HCT116 (cell line): ENCODE measurements at regions not wholly inside any gene's neighbourhood (a gene's known extent, or its start where the extent isn't known, plus 50 kb on each side); places are given as distances from the start of the nearest gene placed in this dataset.

Source experiments
- ATAC-seq: fragments of 200-7000 bp; cut with Tn5 transposase; 2 replicates; pipeline ENCODE4 v1.9.1; 2020; ENCODE audit warnings: mild to moderate bottlenecking, moderate library complexity
- BruUV-seq: library from RNA; stranded (reverse); fragments of 400-500 nt; replicated peaks from 2 replicates; lab custom pipeline; 2021; lab: Mats Ljungman, UMichigan
- CTCF ChIA-PET: fragments of 300-600 bp; sonication (Branson Sonifier 250); formaldehyde crosslinking; loops from one replicate; lab custom pipeline; 2021; ENCODE audit warnings: antibody characterized with exemption; lab: Charles Lee
- POLR2A ChIA-PET: fragments of 300-600, 350-600 bp; sonication (Branson Sonifier 250); formaldehyde crosslinking; loops from one replicate; lab custom pipeline; 2021; ENCODE audit warnings: antibody characterized with exemption; lab: Charles Lee
- RAD21 ChIA-PET, 2 experiments: fragments of 300-600 bp; sonication (Branson Sonifier 250); formaldehyde crosslinking; loops; one replicate each; lab custom pipeline; 2023; ENCODE audit warnings: low total read pairs in 2 of 2; ENCODE audit not compliant: uncharacterized antibody in 2 of 2, unreplicated experiment in 2 of 2, low non-redundant PET in 1 of 2; lab: Charles Lee
- DNase-seq: peaks from one replicate; pipeline ENCODE4 v3.0.0-alpha.2; 2010; ENCODE audit warnings: low read depth, low spot score
- H2AFZ ChIP-seq: fragments of 200-600 bp; shearing (Covaris generic), sonication (generic); 2 replicates; pipeline ENCODE4 v1.6.1; 2017; ENCODE audit warnings: low read depth, mixed run types, mixed read lengths, antibody characterized with exemption, low read length; ENCODE audit not compliant: poor library complexity, severe bottlenecking
- H3K27ac ChIP-seq: 2 replicates; pipeline ENCODE4 v1.5.1; 2012; ENCODE audit warnings: low read depth, low read length
- H3K27me3 ChIP-seq: fragments of 200-600 bp; sonication (generic); 2 replicates; pipeline ENCODE4 v1.6.1; 2016; ENCODE audit warnings: mixed run types, low read length, mixed read lengths; ENCODE audit not compliant: insufficient read depth
- H3K36me3 ChIP-seq, 2 experiments: fragments of 200-500 bp in 1 of 2; fragments of 200-600 bp in 1 of 2; sonication (Bioruptor generic) in 1 of 2; sonication (generic) in 1 of 2; 2 replicates each; pipeline versions ENCODE4 v1.5.1 to v1.6.1; 2014 to 2016; ENCODE audit warnings: low read length in 2 of 2, inconsistent platforms in 1 of 2, mixed read lengths in 1 of 2, mixed run types in 1 of 2; ENCODE audit not compliant: insufficient read depth in 2 of 2, control insufficient read depth in 1 of 2
- H3K4me1 ChIP-seq, 2 experiments: fragments of 200-600 bp in 1 of 2; sonication (generic) in 1 of 2; 2 replicates each; pipeline versions ENCODE4 v1.5.1 to v1.6.1; 2012 to 2017; ENCODE audit warnings: low read length in 2 of 2, inconsistent platforms in 1 of 2, mild to moderate bottlenecking in 1 of 2, mixed read lengths in 1 of 2, mixed run types in 1 of 2, moderate library complexity in 1 of 2; ENCODE audit not compliant: insufficient read depth in 2 of 2, control insufficient read depth in 1 of 2
- H3K4me2 ChIP-seq: fragments of 200-600 bp; sonication (generic); 2 replicates; pipeline ENCODE4 v1.6.1; 2017; ENCODE audit warnings: mixed run types, low read length, mixed read lengths
- H3K4me3 ChIP-seq, 2 experiments: fragments of 200-600 bp in 1 of 2; sonication (generic) in 1 of 2; replicated peaks in 1 of 2; 2 replicates each; pipeline ENCODE4 v1.5.1; 2011 to 2016; ENCODE audit warnings: low read length in 2 of 2, control low read depth in 1 of 2, low read depth in 1 of 2, mild to moderate bottlenecking in 1 of 2, mixed read lengths in 1 of 2, mixed run types in 1 of 2
- H3K79me2 ChIP-seq: fragments of 200-600 bp; sonication (generic); 2 replicates; pipeline ENCODE4 v1.6.1; 2017; ENCODE audit warnings: mild to moderate bottlenecking, mixed run types, low read length, moderate library complexity, mixed read lengths; ENCODE audit not compliant: insufficient read depth
- H3K9ac ChIP-seq: fragments of 200-600 bp; sonication (generic); 2 replicates; pipeline ENCODE4 v1.6.1; 2016; ENCODE audit warnings: low read length, mixed read lengths
- H3K9me2 ChIP-seq: fragments of 200-600 bp; sonication (generic), shearing (Covaris generic); 2 replicates; pipeline ENCODE4 v1.6.1; 2017; ENCODE audit warnings: mixed run types, mild to moderate bottlenecking, moderate library complexity; ENCODE audit not compliant: insufficient read depth
- H3K9me3 ChIP-seq, 2 experiments: fragments of 200-500 bp in 1 of 2; fragments of 200-600 bp in 1 of 2; sonication (Bioruptor generic) in 1 of 2; sonication (generic) in 1 of 2; 2 replicates each; pipeline ENCODE4 v1.6.1; 2014 to 2017; ENCODE audit warnings: low read length in 2 of 2, mixed read lengths in 2 of 2, inconsistent platforms in 1 of 2, low read depth in 1 of 2, mild to moderate bottlenecking in 1 of 2, mixed run types in 1 of 2, moderate library complexity in 1 of 2; ENCODE audit not compliant: control insufficient read depth in 1 of 2, insufficient read depth in 1 of 2
- H4K20me1 ChIP-seq: fragments of 200-600 bp; sonication (generic), shearing (Covaris generic); 2 replicates; pipeline ENCODE4 v1.6.1; 2017; ENCODE audit warnings: mixed run types, mild to moderate bottlenecking, moderate library complexity; ENCODE audit not compliant: insufficient read depth
- ATF3 ChIP-seq: IDR thresholded peaks from 2 replicates; pipeline ENCODE4 v1.6.1; 2012
- CBX3 ChIP-seq: IDR thresholded peaks from 2 replicates; pipeline ENCODE4 v1.6.1; 2012; ENCODE audit warnings: low read depth
- CEBPB ChIP-seq: IDR thresholded peaks from 2 replicates; pipeline ENCODE4 v1.6.1; 2012; ENCODE audit warnings: low read depth
- CTCF ChIP-seq, 3 experiments: fragments of 200-600 bp in 1 of 3; sonication (generic) in 1 of 3; IDR thresholded peaks in 2 of 3; conservative IDR thresholded peaks in 1 of 3; 2 replicates each; pipeline ENCODE4 v1.5.1; 2012 to 2017; ENCODE audit warnings: low read depth in 2 of 3, low read length in 2 of 3, antibody characterized with exemption in 1 of 3, borderline replicate concordance in 1 of 3, control low read depth in 1 of 3, mild to moderate bottlenecking in 1 of 3, mixed read lengths in 1 of 3, mixed run types in 1 of 3, moderate library complexity in 1 of 3; ENCODE audit not compliant: insufficient read depth in 1 of 3
- EGR1 ChIP-seq: IDR thresholded peaks from 2 replicates; pipeline ENCODE4 v1.6.1; 2012; ENCODE audit warnings: low read depth
- ELF1 ChIP-seq: IDR thresholded peaks from 2 replicates; pipeline ENCODE4 v1.6.1; 2012; ENCODE audit warnings: low read depth, borderline replicate concordance
- EZH2 ChIP-seq: fragments of 200-600 bp; sonication (generic); IDR thresholded peaks from 2 replicates; pipeline ENCODE4 v1.6.1; 2017; ENCODE audit warnings: antibody characterized with exemption, mixed run types
- FOSL1 ChIP-seq: IDR thresholded peaks from 2 replicates; pipeline ENCODE4 v1.6.1; 2012; ENCODE audit warnings: low read depth
- JUND ChIP-seq: IDR thresholded peaks from 2 replicates; pipeline ENCODE4 v1.6.1; 2012
- MAX ChIP-seq: IDR thresholded peaks from 2 replicates; pipeline ENCODE4 v1.6.1; 2012
- POLR2A ChIP-seq: IDR thresholded peaks from 2 replicates; pipeline ENCODE4 v1.7.0; 2011; ENCODE audit warnings: borderline replicate concordance; ENCODE audit not compliant: insufficient read depth, insufficient read length; ENCODE audit errors: extremely low read depth
- POLR2AphosphoS5 ChIP-seq: IDR thresholded peaks from 2 replicates; pipeline ENCODE4 v1.6.1; 2011; ENCODE audit warnings: mild to moderate bottlenecking, low read depth, low read length, moderate library complexity
- RAD21 ChIP-seq: IDR thresholded peaks from 2 replicates; pipeline ENCODE4 v1.6.1; 2012; ENCODE audit warnings: low read depth, mild to moderate bottlenecking
- REST ChIP-seq: IDR thresholded peaks from 2 replicates; pipeline ENCODE4 v1.6.1; 2012; ENCODE audit warnings: low read depth
- SIN3A ChIP-seq: IDR thresholded peaks from 2 replicates; pipeline ENCODE4 v1.6.1; 2012; ENCODE audit warnings: low read depth
- SP1 ChIP-seq: IDR thresholded peaks from 2 replicates; pipeline ENCODE4 v1.6.1; 2012; ENCODE audit warnings: low read depth
- SRF ChIP-seq: IDR thresholded peaks from 2 replicates; pipeline ENCODE4 v1.6.1; 2012; ENCODE audit warnings: low read depth
- TCF7L2 ChIP-seq: IDR thresholded peaks from 2 replicates; pipeline ENCODE4 v1.7.0; 2011; ENCODE audit warnings: borderline replicate concordance, inconsistent platforms; ENCODE audit not compliant: insufficient read depth, insufficient read length; ENCODE audit errors: extremely low read depth
- YY1 ChIP-seq: IDR thresholded peaks from 2 replicates; pipeline ENCODE4 v1.6.1; 2011; ENCODE audit warnings: low read length, low read depth, moderate library complexity, mild to moderate bottlenecking; ENCODE audit not compliant: insufficient replicate concordance; ENCODE audit errors: extremely low read depth
- ZFX ChIP-seq: fragments of 450-650 bp; IDR thresholded peaks from 2 replicates; pipeline ENCODE4 v1.6.1; 2017
- ZNF274 ChIP-seq: fragments of 200-500 bp; sonication (Bioruptor generic); IDR thresholded peaks from 2 replicates; pipeline ENCODE4 v1.6.1; 2014; ENCODE audit warnings: mild to moderate bottlenecking, low read depth, low read length, inconsistent platforms
- intact Hi-C: fragments of 100-400 bp; cut with micrococcal nuclease; formaldehyde crosslinking; loops from 2 replicates; pipeline ENCODE4 v1.10.0; 2022

GRCh38 chr5:94021246-94021645, 279.8 kb upstream of the POU5F2 start:
- Histone ChIP-seq H3K9me2 (no peaks in the 10 kb centered on the region), H2AFZ (no peak overlapping the region)
- intact Hi-C loops = no loop called here
- RAD21 ChIA-PET = no interaction called here
- TF ChIP-seq SP1 (peak; percentile 78), FOSL1 (peak; percentile 79), EGR1 (peak; percentile 46; the same call in 1 of the 2 replicates), EZH2 (no peak), CBX3 (peak; percentile 87; the same call in 1 of the 2 replicates), JUND (peak; percentile 83), CEBPB (peak; percentile 44; the same call in 1 of the 2 replicates), YY1 (no peak), MAX (peak; percentile 56), REST (no peak), TCF7L2 (peak; percentile 82), SIN3A (peak; percentile 74), POLR2A (no peak), CTCF (IDR thresholded peaks at IDR 0.05 in 2 of 3, conservative IDR thresholded peaks at IDR 0.05 in 1 of 3; ENCODE audit: borderline replicate concordance in 1 of 3, insufficient read depth in 1 of 3, low read depth in 2 of 3, low read length in 2 of 3) (no peak), ELF1 (no peak), SRF (peak; percentile 61; the same call in 1 of the 2 replicates), RAD21 (peak; percentile 14; the same call in 1 of the 2 replicates), ZFX (no peak), POLR2AphosphoS5 (peak; percentile 44; the same call in 1 of the 2 replicates), ATF3 (no peak), ZNF274 (no peak)
- TF ChIP-seq, all 23 proteins: peak for 12
- ATAC-seq (peak; percentile 89), DNase-seq (peak; percentile 84)
- no peaks in the 10 kb centered on the region for H4K20me1 ChIP-seq
- H3K9me3 ChIP-seq = peaks cover 0 to 7% of the 10 kb centered on the region in 2 experiments; a peak in 1 of 4 replicates
- H3K4me3 ChIP-seq = no peak overlapping the region
- no peaks in the 10 kb centered on the region for H3K79me2 ChIP-seq
- peak overlapping the region; percentile 64 for H3K4me2 ChIP-seq
- no TSS peak for BruUV-seq
- H3K36me3 ChIP-seq = no peaks in the 10 kb centered on the region
- H3K27me3 ChIP-seq = no peaks in the 10 kb centered on the region
- peak overlapping the region; percentile 34; the same call in 1 of the 2 replicates for H3K27ac ChIP-seq
- H3K9ac ChIP-seq = no peak overlapping the region
- peaks cover 8 to 23% of the 10 kb centered on the region in 2 experiments; a peak in 3 of 4 replicates for H3K4me1 ChIP-seq
- CTCF ChIA-PET = no interaction called here
- POLR2A ChIA-PET = no interaction called here
